Testis (tissue), 2 donors: ENCODE measurements at regions not wholly inside any gene's neighbourhood (a gene's known extent, or its start where the extent isn't known, plus 50 kb on each side); places are given as distances from the start of the nearest gene placed in this dataset.

Experiments
- DNase-seq: peaks from one replicate; pipeline ENCODE4 v3.0.0-alpha.2; 2019
- H3K27ac ChIP-seq, 2 donors: fragments of 200-600 bp; sonication (generic); one replicate each; pipeline ENCODE4 v1.5.1; 2019
- H3K27me3 ChIP-seq: fragments of 200-600 bp; sonication (generic); one replicate; pipeline ENCODE4 v1.5.1; 2019
- H3K36me3 ChIP-seq: fragments of 200-600 bp; sonication (generic); one replicate; pipeline ENCODE4 v1.5.1; 2017; ENCODE audit warnings: low read depth; ENCODE audit errors: missing control alignments
- H3K4me1 ChIP-seq: fragments of 200-600 bp; sonication (generic); one replicate; pipeline ENCODE4 v1.5.1; 2019
- H3K4me3 ChIP-seq, 2 donors: fragments of 200-600 bp; sonication (generic); one replicate each; pipeline ENCODE4 v1.5.1; 2017 to 2019
- H3K9me3 ChIP-seq: fragments of 200-600 bp; sonication (generic); one replicate; pipeline ENCODE4 v1.5.1; 2017
- POLR2A ChIP-seq: fragments of 450-650 bp; IDR thresholded peaks from one replicate; pipeline ENCODE4 v1.6.1; 2017; ENCODE audit warnings: antibody characterized with exemption, mild to moderate bottlenecking, moderate library complexity
- WGBS, 2 donors: methylation state at CpG; one replicate each; pipeline ENCODE4 v1.1.5; 2018; 5-methylcytosine and 5-hydroxymethylcytosine counted together
- intact Hi-C: fragments of 100-400 bp; cut with DNase I; formaldehyde crosslinking; loops from one replicate; pipeline ENCODE4 v1.15.1; 2023; ENCODE audit warnings: low total_unique reads
- TF ChIP-seq, protein P1 (sequence below), 3 experiments: fragments of 450-650 bp in 2 of 3; fragments of 200-600 bp in 1 of 3; sonication (generic) in 1 of 3; IDR thresholded peaks; one replicate each; pipeline ENCODE4 v1.5.1; 2016 to 2019; ENCODE audit warnings: antibody characterized with exemption in 3 of 3, mild to moderate bottlenecking in 2 of 3, moderate library complexity in 1 of 3

DNA sequence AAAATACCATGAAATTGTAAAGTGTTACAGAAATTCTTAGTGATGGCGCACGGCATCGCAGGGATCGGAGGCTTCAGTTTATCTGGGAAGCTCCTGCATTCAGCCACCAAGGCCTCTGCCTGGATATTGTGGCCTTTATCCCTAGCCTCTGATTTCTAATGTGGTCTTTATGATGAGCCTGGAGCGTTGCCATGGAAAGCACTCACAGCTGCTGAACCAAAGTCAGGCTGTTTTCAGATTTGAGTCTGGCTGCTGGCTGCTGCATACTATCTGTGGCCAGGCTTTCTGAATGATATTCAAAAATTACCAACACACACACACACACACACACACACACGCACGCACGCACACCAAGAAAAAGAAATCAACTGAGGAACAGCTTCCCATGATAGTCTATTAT is 101.1 kb upstream of the ZNF366 start:
- Histone ChIP-seq H3K9me3 (no peaks in the 10 kb centered on the region), H3K4me3 (no peak overlapping the region), H3K36me3 (no peaks in the 10 kb centered on the region), H3K27ac (no peak overlapping the region), H3K4me1 (peaks cover 5% of the 10 kb centered on the region), H3K27me3 (no peaks in the 10 kb centered on the region)
- TF ChIP-seq, protein P1, sequence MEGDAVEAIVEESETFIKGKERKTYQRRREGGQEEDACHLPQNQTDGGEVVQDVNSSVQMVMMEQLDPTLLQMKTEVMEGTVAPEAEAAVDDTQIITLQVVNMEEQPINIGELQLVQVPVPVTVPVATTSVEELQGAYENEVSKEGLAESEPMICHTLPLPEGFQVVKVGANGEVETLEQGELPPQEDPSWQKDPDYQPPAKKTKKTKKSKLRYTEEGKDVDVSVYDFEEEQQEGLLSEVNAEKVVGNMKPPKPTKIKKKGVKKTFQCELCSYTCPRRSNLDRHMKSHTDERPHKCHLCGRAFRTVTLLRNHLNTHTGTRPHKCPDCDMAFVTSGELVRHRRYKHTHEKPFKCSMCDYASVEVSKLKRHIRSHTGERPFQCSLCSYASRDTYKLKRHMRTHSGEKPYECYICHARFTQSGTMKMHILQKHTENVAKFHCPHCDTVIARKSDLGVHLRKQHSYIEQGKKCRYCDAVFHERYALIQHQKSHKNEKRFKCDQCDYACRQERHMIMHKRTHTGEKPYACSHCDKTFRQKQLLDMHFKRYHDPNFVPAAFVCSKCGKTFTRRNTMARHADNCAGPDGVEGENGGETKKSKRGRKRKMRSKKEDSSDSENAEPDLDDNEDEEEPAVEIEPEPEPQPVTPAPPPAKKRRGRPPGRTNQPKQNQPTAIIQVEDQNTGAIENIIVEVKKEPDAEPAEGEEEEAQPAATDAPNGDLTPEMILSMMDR (IDR thresholded peaks at IDR 0.05) = no peak
- no peak for TF ChIP-seq POLR2A
- WGBS, 2 donors = 55 to 62% methylated on average over 8 of the region's 8 CpGs
- peak; percentile 34 for DNase-seq
- intact Hi-C loops = no loop called here

DNA sequence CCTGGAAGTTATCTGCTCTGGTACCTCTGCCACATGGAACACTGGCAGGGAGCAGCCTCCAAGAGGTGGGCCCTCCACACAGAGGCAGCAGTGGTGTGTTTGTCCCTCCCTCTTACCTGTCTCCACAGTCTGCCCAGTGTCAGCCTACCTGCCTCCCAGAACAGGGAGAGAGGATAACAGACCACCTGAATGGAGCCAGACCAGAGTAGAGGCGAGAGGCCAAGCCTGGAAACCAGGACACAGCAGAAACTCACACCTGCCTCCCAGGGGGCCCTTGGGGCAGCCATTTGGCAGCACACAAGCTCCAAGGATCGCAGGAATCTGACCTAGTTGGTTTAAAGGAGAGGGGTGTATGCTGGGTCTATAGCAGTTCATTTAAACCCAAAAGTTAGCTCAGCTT is 100.2 kb upstream of the ZNF366 start:
- Histone ChIP-seq H3K36me3 (no peaks in the 10 kb centered on the region), H3K27ac (no peak overlapping the region), H3K27me3 (no peaks in the 10 kb centered on the region), H3K4me3 (no peak overlapping the region), H3K4me1 (peaks cover 5% of the 10 kb centered on the region), H3K9me3 (no peaks in the 10 kb centered on the region)
- TF ChIP-seq, protein P1 (IDR thresholded peaks at IDR 0.05) = no peak
- no peak for TF ChIP-seq POLR2A
- no peak for DNase-seq
- intact Hi-C loops = no loop called here
- WGBS, 2 donors = 100% methylated on average over 1 to 2 of the region's 2 CpGs

DNA sequence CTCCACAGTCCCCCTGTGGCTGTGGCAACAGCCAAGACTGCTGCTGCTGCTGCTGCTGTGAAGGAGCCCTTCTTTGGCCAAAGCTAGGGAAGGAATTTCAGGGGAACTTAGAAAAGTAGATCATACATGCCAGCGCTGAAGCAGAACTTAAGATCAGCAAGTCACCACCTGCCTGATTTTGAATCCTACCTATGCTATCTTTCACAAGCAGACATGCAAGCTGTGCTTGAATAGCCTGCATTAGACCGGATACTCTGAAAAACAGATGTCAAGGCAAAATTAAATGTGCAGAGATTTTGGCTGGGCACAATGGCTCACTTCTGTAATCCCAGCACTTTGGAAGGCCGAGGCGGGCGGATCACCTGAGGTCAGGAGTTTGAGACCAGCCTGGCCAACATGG is 99.3 kb upstream of the ZNF366 start:
- H3K4me3 ChIP-seq = no peak overlapping the region
- H3K9me3 ChIP-seq = no peaks in the 10 kb centered on the region
- H3K27ac ChIP-seq = no peak overlapping the region
- H3K4me1 ChIP-seq = peaks cover 5% of the 10 kb centered on the region
- no peak for TF ChIP-seq POLR2A
- TF ChIP-seq, protein P1 (IDR thresholded peaks at IDR 0.05) = no peak
- H3K27me3 ChIP-seq = no peaks in the 10 kb centered on the region
- no peaks in the 10 kb centered on the region for H3K36me3 ChIP-seq
- DNase-seq = no peak
- 91 to 98% methylated on average over 5 of the region's 5 CpGs for WGBS, 2 donors
- intact Hi-C loops = no loop called here

DNA sequence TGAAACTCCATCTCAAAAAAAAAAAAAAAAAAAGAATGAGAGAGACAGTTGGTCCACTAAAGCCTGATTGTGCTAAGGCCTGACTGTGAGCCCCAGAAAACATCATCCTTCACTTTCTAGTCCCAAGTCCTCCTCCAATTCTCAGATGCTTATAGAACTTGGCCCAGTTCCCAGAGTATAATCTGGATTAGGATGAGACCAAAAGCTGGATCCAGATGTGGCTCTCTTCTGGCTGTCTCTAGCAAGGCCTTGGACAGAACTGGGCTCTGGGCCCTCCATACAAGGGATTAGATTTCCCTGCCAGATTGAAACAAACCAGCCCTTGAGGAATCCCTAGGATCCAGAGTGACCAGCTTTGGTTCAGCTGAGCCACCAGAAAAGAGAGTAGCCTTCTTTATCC is 98.4 kb upstream of the ZNF366 start:
- no peaks in the 10 kb centered on the region for H3K27me3 ChIP-seq
- no peak overlapping the region for H3K27ac ChIP-seq
- DNase-seq = no peak
- TF ChIP-seq POLR2A = no peak
- TF ChIP-seq, protein P1 (IDR thresholded peaks at IDR 0.05) = no peak
- no peaks in the 10 kb centered on the region for H3K36me3 ChIP-seq
- no peaks in the 10 kb centered on the region for H3K9me3 ChIP-seq
- intact Hi-C loops = no loop called here
- peaks cover 5% of the 10 kb centered on the region for H3K4me1 ChIP-seq
- H3K4me3 ChIP-seq = no peak overlapping the region

DNA sequence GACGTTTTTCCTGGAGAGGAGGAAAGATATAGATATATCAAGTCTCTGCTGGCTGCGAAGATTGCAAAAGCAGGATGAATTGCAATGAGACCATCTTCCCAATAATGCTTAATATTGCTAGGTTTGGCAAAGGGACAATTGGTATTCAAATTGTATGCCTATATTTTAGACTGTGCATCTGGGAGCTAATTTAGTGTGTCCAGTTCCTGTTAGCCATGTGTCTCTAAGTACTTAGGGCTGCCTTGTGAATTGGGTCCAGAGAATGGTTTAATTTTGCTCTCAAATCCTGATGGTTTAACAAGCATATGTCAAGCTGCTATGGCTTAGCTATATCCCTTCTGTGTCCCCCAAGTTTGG is 97.6 kb upstream of the ZNF366 start:
- Histone ChIP-seq H3K27ac (no peak overlapping the region), H3K4me1 (peaks cover 5% of the 10 kb centered on the region), H3K9me3 (no peaks in the 10 kb centered on the region), H3K4me3 (no peak overlapping the region), H3K27me3 (no peaks in the 10 kb centered on the region), H3K36me3 (no peaks in the 10 kb centered on the region)
- no peak for DNase-seq
- TF ChIP-seq POLR2A = no peak
- TF ChIP-seq, protein P1 (IDR thresholded peaks at IDR 0.05) = no peak
- 41 to 68% methylated on average over 2 of the region's 2 CpGs for WGBS, 2 donors
- intact Hi-C loops = no loop called here
